ENCODE measurements at regions not wholly inside any gene's neighbourhood (a gene's known extent, or its start where the extent isn't known, plus 50 kb on each side); places are given as distances from the start of the nearest gene placed in this dataset.

GRCh38 chr4:153948041-153948440, 159.2 kb upstream of the SFRP2 start:
- Mint-ChIP-seq H3K9me3 (no peaks in the 10 kb centered on the region), H3K36me3 (ENCODE audit: low read depth) (no peaks in the 10 kb centered on the region), H3K27ac (no peak overlapping the region), H3K4me3 (no peak overlapping the region), H3K4me1 (no peaks in the 10 kb centered on the region), H3K27me3 (ENCODE audit: insufficient read depth, low read depth, poor library complexity) (peaks cover 3% of the 10 kb centered on the region)
- H3K4me2 ChIP-seq, result no peak overlapping the region
- no peak overlapping the region for H3K4me3 ChIP-seq
- DNase-seq (ENCODE audit: low spot score) (no peak), ATAC-seq (no peak)
- no peaks in the 10 kb centered on the region for H3F3A ChIP-seq (replicated peaks; ENCODE audit: low read depth)
- no peaks in the 10 kb centered on the region for H3K27me3 ChIP-seq (ENCODE audit: insufficient read depth)
- no peaks in the 10 kb centered on the region for H3K4me1 ChIP-seq (ENCODE audit: insufficient read depth)
- H4K20me1 ChIP-seq (replicated peaks; ENCODE audit: insufficient read depth), result no peaks in the 10 kb centered on the region
- no peak overlapping the region; the same call in 1 of the 2 replicates for H2AFZ ChIP-seq
- 0 out of 2 replicates have a peak, but pooled peaks cover 11% of the 10 kb centered on the region for H3K9me2 ChIP-seq (ENCODE audit: insufficient read depth)
- H3K79me2 ChIP-seq (replicated peaks; ENCODE audit: insufficient read depth), result no peaks in the 10 kb centered on the region
- H3K36me3 ChIP-seq (ENCODE audit: insufficient read depth), result no peaks in the 10 kb centered on the region
- no peak overlapping the region for H3K27ac ChIP-seq (ENCODE audit: low read depth)
- no peak for TF ChIP-seq POLR2AphosphoS5 (IDR thresholded peaks at IDR 0.05; ENCODE audit: low read depth)
- TF ChIP-seq STAT1 (IDR thresholded peaks at IDR 0.05; ENCODE audit: unreplicated experiment), result no peak
- TF ChIP-seq EZH2 (IDR thresholded peaks at IDR 0.05; ENCODE audit: low read depth, unreplicated experiment), result no peak
- TF ChIP-seq CREB1 (CRISPR knock-in tag; IDR thresholded peaks at IDR 0.05; ENCODE audit: low read depth), result no peak
- TF ChIP-seq, protein P1, sequence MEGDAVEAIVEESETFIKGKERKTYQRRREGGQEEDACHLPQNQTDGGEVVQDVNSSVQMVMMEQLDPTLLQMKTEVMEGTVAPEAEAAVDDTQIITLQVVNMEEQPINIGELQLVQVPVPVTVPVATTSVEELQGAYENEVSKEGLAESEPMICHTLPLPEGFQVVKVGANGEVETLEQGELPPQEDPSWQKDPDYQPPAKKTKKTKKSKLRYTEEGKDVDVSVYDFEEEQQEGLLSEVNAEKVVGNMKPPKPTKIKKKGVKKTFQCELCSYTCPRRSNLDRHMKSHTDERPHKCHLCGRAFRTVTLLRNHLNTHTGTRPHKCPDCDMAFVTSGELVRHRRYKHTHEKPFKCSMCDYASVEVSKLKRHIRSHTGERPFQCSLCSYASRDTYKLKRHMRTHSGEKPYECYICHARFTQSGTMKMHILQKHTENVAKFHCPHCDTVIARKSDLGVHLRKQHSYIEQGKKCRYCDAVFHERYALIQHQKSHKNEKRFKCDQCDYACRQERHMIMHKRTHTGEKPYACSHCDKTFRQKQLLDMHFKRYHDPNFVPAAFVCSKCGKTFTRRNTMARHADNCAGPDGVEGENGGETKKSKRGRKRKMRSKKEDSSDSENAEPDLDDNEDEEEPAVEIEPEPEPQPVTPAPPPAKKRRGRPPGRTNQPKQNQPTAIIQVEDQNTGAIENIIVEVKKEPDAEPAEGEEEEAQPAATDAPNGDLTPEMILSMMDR (conservative IDR thresholded peaks at IDR 0.05; ENCODE audit: low read depth in 2 of 2), result no peak
- TF ChIP-seq ETS1 (IDR thresholded peaks at IDR 0.05), result no peak
- TF ChIP-seq, protein P2, sequence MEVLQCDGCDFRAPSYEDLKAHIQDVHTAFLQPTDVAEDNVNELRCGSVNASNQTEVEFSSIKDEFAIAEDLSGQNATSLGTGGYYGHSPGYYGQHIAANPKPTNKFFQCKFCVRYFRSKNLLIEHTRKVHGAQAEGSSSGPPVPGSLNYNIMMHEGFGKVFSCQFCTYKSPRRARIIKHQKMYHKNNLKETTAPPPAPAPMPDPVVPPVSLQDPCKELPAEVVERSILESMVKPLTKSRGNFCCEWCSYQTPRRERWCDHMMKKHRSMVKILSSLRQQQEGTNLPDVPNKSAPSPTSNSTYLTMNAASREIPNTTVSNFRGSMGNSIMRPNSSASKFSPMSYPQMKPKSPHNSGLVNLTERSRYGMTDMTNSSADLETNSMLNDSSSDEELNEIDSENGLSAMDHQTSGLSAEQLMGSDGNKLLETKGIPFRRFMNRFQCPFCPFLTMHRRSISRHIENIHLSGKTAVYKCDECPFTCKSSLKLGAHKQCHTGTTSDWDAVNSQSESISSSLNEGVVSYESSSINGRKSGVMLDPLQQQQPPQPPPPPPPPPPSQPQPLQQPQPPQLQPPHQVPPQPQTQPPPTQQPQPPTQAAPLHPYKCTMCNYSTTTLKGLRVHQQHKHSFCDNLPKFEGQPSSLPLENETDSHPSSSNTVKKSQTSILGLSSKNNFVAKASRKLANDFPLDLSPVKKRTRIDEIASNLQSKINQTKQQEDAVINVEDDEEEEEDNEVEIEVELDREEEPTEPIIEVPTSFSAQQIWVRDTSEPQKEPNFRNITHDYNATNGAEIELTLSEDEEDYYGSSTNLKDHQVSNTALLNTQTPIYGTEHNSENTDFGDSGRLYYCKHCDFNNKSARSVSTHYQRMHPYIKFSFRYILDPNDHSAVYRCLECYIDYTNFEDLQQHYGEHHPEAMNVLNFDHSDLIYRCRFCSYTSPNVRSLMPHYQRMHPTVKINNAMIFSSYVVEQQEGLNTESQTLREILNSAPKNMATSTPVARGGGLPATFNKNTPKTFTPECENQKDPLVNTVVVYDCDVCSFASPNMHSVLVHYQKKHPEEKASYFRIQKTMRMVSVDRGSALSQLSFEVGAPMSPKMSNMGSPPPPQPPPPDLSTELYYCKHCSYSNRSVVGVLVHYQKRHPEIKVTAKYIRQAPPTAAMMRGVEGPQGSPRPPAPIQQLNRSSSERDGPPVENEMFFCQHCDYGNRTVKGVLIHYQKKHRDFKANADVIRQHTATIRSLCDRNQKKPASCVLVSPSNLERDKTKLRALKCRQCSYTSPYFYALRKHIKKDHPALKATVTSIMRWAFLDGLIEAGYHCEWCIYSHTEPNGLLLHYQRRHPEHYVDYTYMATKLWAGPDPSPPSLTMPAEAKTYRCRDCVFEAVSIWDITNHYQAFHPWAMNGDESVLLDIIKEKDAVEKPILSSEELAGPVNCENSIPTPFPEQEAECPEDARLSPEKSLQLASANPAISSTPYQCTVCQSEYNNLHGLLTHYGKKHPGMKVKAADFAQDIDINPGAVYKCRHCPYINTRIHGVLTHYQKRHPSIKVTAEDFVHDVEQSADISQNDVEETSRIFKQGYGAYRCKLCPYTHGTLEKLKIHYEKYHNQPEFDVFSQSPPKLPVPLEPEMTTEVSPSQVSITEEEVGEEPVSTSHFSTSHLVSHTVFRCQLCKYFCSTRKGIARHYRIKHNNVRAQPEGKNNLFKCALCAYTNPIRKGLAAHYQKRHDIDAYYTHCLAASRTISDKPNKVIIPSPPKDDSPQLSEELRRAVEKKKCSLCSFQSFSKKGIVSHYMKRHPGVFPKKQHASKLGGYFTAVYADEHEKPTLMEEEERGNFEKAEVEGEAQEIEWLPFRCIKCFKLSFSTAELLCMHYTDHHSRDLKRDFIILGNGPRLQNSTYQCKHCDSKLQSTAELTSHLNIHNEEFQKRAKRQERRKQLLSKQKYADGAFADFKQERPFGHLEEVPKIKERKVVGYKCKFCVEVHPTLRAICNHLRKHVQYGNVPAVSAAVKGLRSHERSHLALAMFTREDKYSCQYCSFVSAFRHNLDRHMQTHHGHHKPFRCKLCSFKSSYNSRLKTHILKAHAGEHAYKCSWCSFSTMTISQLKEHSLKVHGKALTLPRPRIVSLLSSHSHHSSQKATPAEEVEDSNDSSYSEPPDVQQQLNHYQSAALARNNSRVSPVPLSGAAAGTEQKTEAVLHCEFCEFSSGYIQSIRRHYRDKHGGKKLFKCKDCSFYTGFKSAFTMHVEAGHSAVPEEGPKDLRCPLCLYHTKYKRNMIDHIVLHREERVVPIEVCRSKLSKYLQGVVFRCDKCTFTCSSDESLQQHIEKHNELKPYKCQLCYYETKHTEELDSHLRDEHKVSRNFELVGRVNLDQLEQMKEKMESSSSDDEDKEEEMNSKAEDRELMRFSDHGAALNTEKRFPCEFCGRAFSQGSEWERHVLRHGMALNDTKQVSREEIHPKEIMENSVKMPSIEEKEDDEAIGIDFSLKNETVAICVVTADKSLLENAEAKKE (CRISPR knock-in tag; IDR thresholded peaks at IDR 0.05), result no peak
- TF ChIP-seq NANOG (IDR thresholded peaks at IDR 0.05; ENCODE audit: borderline replicate concordance), result no peak
- TF ChIP-seq JUNB (IDR thresholded peaks at IDR 0.05; ENCODE audit: unreplicated experiment), result no peak
- TF ChIP-seq EZH2phosphoT487 (IDR thresholded peaks at IDR 0.05; ENCODE audit: unreplicated experiment), result no peak
- TF ChIP-seq, protein P3, sequence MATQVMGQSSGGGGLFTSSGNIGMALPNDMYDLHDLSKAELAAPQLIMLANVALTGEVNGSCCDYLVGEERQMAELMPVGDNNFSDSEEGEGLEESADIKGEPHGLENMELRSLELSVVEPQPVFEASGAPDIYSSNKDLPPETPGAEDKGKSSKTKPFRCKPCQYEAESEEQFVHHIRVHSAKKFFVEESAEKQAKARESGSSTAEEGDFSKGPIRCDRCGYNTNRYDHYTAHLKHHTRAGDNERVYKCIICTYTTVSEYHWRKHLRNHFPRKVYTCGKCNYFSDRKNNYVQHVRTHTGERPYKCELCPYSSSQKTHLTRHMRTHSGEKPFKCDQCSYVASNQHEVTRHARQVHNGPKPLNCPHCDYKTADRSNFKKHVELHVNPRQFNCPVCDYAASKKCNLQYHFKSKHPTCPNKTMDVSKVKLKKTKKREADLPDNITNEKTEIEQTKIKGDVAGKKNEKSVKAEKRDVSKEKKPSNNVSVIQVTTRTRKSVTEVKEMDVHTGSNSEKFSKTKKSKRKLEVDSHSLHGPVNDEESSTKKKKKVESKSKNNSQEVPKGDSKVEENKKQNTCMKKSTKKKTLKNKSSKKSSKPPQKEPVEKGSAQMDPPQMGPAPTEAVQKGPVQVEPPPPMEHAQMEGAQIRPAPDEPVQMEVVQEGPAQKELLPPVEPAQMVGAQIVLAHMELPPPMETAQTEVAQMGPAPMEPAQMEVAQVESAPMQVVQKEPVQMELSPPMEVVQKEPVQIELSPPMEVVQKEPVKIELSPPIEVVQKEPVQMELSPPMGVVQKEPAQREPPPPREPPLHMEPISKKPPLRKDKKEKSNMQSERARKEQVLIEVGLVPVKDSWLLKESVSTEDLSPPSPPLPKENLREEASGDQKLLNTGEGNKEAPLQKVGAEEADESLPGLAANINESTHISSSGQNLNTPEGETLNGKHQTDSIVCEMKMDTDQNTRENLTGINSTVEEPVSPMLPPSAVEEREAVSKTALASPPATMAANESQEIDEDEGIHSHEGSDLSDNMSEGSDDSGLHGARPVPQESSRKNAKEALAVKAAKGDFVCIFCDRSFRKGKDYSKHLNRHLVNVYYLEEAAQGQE (IDR thresholded peaks at IDR 0.05; ENCODE audit: unreplicated experiment), result no peak
- TF ChIP-seq ZNF331 (CRISPR knock-in tag; IDR thresholded peaks at IDR 0.05; ENCODE audit: low read depth), result no peak
